ENCODE measurements at regions not wholly inside any gene's neighbourhood (a gene's known extent, or its start where the extent isn't known, plus 50 kb on each side); places are given as distances from the start of the nearest gene placed in this dataset.

DNA sequence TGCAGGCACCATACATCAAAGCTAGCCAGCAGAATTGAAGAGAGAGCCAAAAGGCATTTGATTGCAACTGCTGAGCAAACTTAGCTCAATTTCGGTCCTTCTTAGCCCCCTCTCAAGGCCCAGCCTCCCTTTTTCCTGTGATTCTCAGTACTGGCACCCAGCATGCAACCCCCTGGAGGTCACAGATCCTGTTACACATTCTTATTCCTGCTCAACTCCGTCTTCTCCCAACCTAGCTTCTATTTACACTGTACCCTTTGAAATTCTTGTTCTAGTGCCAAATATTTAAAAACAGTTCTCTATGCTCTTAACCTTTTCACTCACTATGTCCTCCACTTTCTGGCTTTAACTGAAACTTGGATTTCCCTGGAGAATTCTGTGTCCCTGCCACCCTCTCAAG, 131.3 kb upstream of the CPSF6 start:
- no peak for TF ChIP-seq CTCF (IDR thresholded peaks at IDR 0.05; ENCODE audit: low read depth, low read length)
- ChIA-PET POLR2A (no interaction called here), CTCF (no interaction called here)
- H3K4me3 ChIP-seq (ENCODE audit: low read depth, low read length), result no peak overlapping the region
- H3K27ac ChIP-seq (ENCODE audit: low read depth, low read length), result no peak overlapping the region
- peaks cover 3% of the 10 kb centered on the region for H3K27me3 ChIP-seq (ENCODE audit: control insufficient read depth, insufficient read depth, low read length)
- H3K9me3 ChIP-seq (ENCODE audit: control insufficient read depth, insufficient read depth, low read length), result no peaks in the 10 kb centered on the region
- DNase-seq (ENCODE audit: low read depth, low spot score), result no peak

GRCh38 chr12:69112616-69113015, 126.8 kb upstream of the CPSF6 start:
- no peak for DNase-seq (ENCODE audit: low read depth, low spot score)
- Histone ChIP-seq H3K27ac (ENCODE audit: low read depth, low read length) (no peak overlapping the region), H3K9me3 (ENCODE audit: control insufficient read depth, insufficient read depth, low read length) (no peaks in the 10 kb centered on the region), H3K27me3 (ENCODE audit: control insufficient read depth, insufficient read depth, low read length) (no peaks in the 10 kb centered on the region), H3K4me3 (ENCODE audit: low read depth, low read length) (no peak overlapping the region)
- POLR2A ChIA-PET, result no interaction called here
- no peak for TF ChIP-seq CTCF (IDR thresholded peaks at IDR 0.05; ENCODE audit: low read depth, low read length)
- CTCF ChIA-PET, result no interaction called here

GRCh38 chr12:69115099-69115498, 124.3 kb upstream of the CPSF6 start:
- TF ChIP-seq CTCF (IDR thresholded peaks at IDR 0.05; ENCODE audit: low read depth, low read length), result no peak
- DNase-seq (ENCODE audit: low read depth, low spot score), result no peak
- ChIA-PET CTCF (interaction anchor here (0.6 kb wide), 1 partner anchor 100 kb away, joined by 5 read pairs; no protein-coding TSS in a partner anchor), POLR2A (no interaction called here)
- Histone ChIP-seq H3K27ac (ENCODE audit: low read depth, low read length) (no peak overlapping the region), H3K9me3 (ENCODE audit: control insufficient read depth, insufficient read depth, low read length) (no peaks in the 10 kb centered on the region), H3K27me3 (ENCODE audit: control insufficient read depth, insufficient read depth, low read length) (no peaks in the 10 kb centered on the region), H3K4me3 (ENCODE audit: low read depth, low read length) (no peak overlapping the region)

GRCh38 chr12:69115951-69116350, 123.4 kb upstream of the CPSF6 start:
- no peak for TF ChIP-seq CTCF (IDR thresholded peaks at IDR 0.05; ENCODE audit: low read depth, low read length)
- CTCF ChIA-PET, result interaction anchor here (0.7 kb wide), 1 partner anchor 26 kb away, joined by 3 read pairs; no protein-coding TSS in a partner anchor
- no peaks in the 10 kb centered on the region for H3K9me3 ChIP-seq (ENCODE audit: control insufficient read depth, insufficient read depth, low read length)
- H3K27me3 ChIP-seq (ENCODE audit: control insufficient read depth, insufficient read depth, low read length), result no peaks in the 10 kb centered on the region
- H3K27ac ChIP-seq (ENCODE audit: low read depth, low read length), result no peak overlapping the region
- DNase-seq (ENCODE audit: low read depth, low spot score), result no peak
- H3K4me3 ChIP-seq (ENCODE audit: low read depth, low read length), result no peak overlapping the region
- POLR2A ChIA-PET, result no interaction called here

- ChIA-PET POLR2A (no interaction called here), CTCF (no interaction called here)
- DNase-seq (ENCODE audit: low read depth, low spot score), result no peak
- no peaks in the 10 kb centered on the region for H3K9me3 ChIP-seq (ENCODE audit: control insufficient read depth, insufficient read depth, low read length)
- H3K27me3 ChIP-seq (ENCODE audit: control insufficient read depth, insufficient read depth, low read length), result no peaks in the 10 kb centered on the region
- no peak for TF ChIP-seq CTCF (IDR thresholded peaks at IDR 0.05; ENCODE audit: low read depth, low read length)
- no peak overlapping the region for H3K27ac ChIP-seq (ENCODE audit: low read depth, low read length)
- no peak overlapping the region for H3K4me3 ChIP-seq (ENCODE audit: low read depth, low read length)
Observed at GRCh38 chr12:69117566-69118266, 121.7 kb upstream of the CPSF6 start.

Data from AG04450 (cell line).